Inflammatory macrophage treated with lipopolysaccharide for 1 hour (primary cell): ENCODE measurements at regions not wholly inside any gene's neighbourhood (a gene's known extent, or its start where the extent isn't known, plus 50 kb on each side); places are given as distances from the start of the nearest gene placed in this dataset.
A peak's percentile ranks its signal among the peaks of the same experiment; 100 is the strongest.

Experiments used
- DNase-seq, 2 donors: peaks; one replicate each; pipeline ENCODE4 v3.0.0-alpha.2; 2020 to 2022

GRCh38 chr12:19963972-19964371, 404.4 kb upstream of the PDE3A start:
- no peak for DNase-seq

GRCh38 chr12:19964549-19964948, 403.8 kb upstream of the PDE3A start:
- DNase-seq = no peak

GRCh38 chr12:19965196-19966038, 402.9 kb upstream of the PDE3A start:
- DNase-seq = no peak

GRCh38 chr12:19967001-19967400, 401.3 kb upstream of the PDE3A start:
- DNase-seq = no peak

GRCh38 chr12:19967431-19967830, 400.9 kb upstream of the PDE3A start:
- DNase-seq = peak; percentile 54 to 60

GRCh38 chr12:19970116-19970515, 398.2 kb upstream of the PDE3A start:
- no peak for DNase-seq

GRCh38 chr12:19970821-19971220, 397.5 kb upstream of the PDE3A start:
- DNase-seq = no peak

- no peak for DNase-seq
These were observed 396.7 kb upstream of the PDE3A start for GRCh38 chr12:19971361-19972280.

- no peak for DNase-seq
These were observed 395.7 kb upstream of the PDE3A start for GRCh38 chr12:19972325-19973288.

GRCh38 chr12:19978193-19978592, 390.1 kb upstream of the PDE3A start:
- no peak for DNase-seq

GRCh38 chr12:19979584-19979983, 388.8 kb upstream of the PDE3A start:
- peak; percentile 34 to 38 for DNase-seq

- no peak for DNase-seq
These were observed 386.4 kb upstream of the PDE3A start for GRCh38 chr12:19981944-19982343.

GRCh38 chr12:19988001-19988400, 380.3 kb upstream of the PDE3A start:
- no peak for DNase-seq

GRCh38 chr12:19988459-19988873, 379.9 kb upstream of the PDE3A start:
- DNase-seq = no peak

- DNase-seq = no peak
These were observed 379.4 kb upstream of the PDE3A start for GRCh38 chr12:19988948-19989347.

GRCh38 chr12:19991146-19991545, 377.2 kb upstream of the PDE3A start:
- DNase-seq = no peak

GRCh38 chr12:19992311-19992710, 376.0 kb upstream of the PDE3A start:
- no peak for DNase-seq

- DNase-seq = no peak
These were observed 373.4 kb upstream of the PDE3A start for GRCh38 chr12:19994968-19995367.

- DNase-seq = no peak
These were observed 370.5 kb upstream of the PDE3A start for GRCh38 chr12:19997656-19998400.

GRCh38 chr12:19998411-19998810, 369.9 kb upstream of the PDE3A start:
- DNase-seq = no peak

- DNase-seq = no peak
These were observed 369.2 kb upstream of the PDE3A start for GRCh38 chr12:19998961-19999804.
